ENCODE measurements at regions not wholly inside any gene's neighbourhood (a gene's known extent, or its start where the extent isn't known, plus 50 kb on each side); places are given as distances from the start of the nearest gene placed in this dataset.

DNA sequence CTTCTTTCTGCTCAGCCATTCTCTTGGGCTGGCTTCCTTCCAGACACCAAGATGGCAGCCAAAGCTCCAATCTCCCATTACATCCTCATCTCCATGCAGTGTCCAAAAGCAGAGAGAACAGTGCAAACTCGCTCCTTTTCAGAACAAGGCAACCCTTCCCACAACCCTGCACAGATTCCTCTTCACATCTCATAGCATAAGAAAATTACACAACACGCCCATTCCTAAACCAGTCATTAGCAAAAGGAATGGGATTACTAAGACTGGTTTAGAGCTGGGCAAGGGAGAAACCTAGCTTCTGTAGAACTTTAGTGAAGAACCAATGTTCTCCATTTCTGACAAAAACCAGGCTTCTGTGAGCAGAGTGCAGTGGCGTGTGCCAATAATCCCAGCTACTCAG is 51.5 kb upstream of the CTNNA1 start (continued):
- TF ChIP-seq, protein P1, sequence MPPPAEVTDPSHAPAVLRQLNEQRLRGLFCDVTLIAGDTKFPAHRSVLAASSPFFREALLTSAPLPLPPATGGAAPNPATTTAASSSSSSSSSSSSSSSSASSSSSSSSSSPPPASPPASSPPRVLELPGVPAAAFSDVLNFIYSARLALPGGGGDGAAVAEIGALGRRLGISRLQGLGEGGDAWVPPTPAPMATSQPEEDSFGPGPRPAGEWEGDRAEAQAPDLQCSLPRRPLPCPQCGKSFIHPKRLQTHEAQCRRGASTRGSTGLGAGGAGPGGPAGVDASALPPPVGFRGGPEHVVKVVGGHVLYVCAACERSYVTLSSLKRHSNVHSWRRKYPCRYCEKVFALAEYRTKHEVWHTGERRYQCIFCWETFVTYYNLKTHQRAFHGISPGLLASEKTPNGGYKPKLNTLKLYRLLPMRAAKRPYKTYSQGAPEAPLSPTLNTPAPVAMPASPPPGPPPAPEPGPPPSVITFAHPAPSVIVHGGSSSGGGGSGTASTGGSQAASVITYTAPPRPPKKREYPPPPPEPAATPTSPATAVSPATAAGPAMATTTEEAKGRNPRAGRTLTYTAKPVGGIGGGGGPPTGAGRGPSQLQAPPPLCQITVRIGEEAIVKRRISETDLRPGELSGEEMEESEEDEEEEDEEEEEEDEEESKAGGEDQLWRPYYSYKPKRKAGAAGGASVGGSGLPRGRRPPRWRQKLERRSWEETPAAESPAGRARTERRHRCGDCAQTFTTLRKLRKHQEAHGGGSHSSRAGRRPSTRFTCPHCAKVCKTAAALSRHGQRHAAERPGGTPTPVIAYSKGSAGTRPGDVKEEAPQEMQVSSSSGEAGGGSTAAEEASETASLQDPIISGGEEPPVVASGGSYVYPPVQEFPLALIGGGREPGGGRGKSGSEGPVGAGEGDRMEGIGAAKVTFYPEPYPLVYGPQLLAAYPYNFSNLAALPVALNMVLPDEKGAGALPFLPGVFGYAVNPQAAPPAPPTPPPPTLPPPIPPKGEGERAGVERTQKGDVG (CRISPR knock-in tag; IDR thresholded peaks at IDR 0.05), result no peak
- TF ChIP-seq YBX1 (IDR thresholded peaks at IDR 0.05) (no peak), CBFB (IDR thresholded peaks at IDR 0.05; ENCODE audit: low read depth) (no peak), ZNF217 (IDR thresholded peaks at IDR 0.05) (no peak), BRCA1 (IDR thresholded peaks at IDR 0.05; ENCODE audit: low read depth, low read length) (no peak), ZNF622 (IDR thresholded peaks at IDR 0.05) (no peak), SMC3 (IDR thresholded peaks at IDR 0.05; ENCODE audit: borderline replicate concordance, low read length) (no peak), PAX8 (IDR thresholded peaks at IDR 0.05) (no peak)

DNA sequence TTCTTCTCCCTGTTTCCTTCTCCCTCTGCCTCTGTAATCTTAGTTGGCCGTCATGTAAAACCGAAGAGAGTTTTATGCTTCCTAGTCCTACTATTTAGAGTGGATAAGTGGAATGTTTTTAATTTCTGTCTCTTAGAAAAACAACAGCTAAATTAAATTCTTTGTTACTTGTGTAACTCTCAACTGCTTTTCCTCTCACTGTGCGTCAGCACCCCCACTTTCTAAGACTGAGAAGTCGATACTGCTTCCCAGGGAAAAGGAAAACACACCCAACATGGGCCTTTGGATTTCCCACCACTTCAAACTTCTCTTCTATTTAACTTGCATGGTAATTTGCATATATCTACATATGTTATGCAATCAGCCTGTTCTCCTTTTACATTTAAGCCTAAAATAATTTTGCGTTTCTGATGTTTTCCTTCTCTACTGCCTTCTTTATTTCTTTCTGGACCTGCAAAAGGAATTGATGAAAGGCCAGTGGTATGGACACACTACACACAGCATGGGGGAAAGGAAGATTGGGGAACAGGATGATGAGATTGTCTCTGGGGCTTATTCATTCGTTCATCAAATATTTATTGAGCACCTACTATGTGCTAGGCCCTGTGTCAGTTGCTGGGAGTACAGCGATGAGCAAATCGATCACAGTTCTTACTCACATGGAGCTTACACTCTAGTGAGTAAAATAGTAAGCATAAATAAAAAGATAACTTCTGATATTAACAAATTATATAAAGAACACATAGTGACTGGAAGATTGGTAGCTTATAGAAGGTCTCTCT is 52.5 kb upstream of the CTNNA1 start:
- Histone ChIP-seq H3K9ac (ENCODE audit: control insufficient read depth, insufficient read depth, low read length) (no peak overlapping the region), H4K20me1 (ENCODE audit: control insufficient read depth, insufficient read depth) (no peaks in the 10 kb centered on the region), H3K36me3 (ENCODE audit: control insufficient read depth in 2 of 2, insufficient read depth in 2 of 2, low read length in 1 of 2) (no peaks in the 10 kb centered on the region), H3K4me2 (ENCODE audit: control insufficient read depth, insufficient read depth) (no peak overlapping the region), H3K4me1 (ENCODE audit: control insufficient read depth, insufficient read depth, low read length) (no peaks in the 10 kb centered on the region), H3K27me3 (replicated peaks in 1 of 2; ENCODE audit: control insufficient read depth in 2 of 2, insufficient read depth in 2 of 2, low read length in 1 of 2) (no peaks in the 10 kb centered on the region; a peak in 1 of 4 replicates), H3K79me2 (ENCODE audit: control insufficient read depth, insufficient read depth, low read length) (no peaks in the 10 kb centered on the region), H3K4me3 (no peak overlapping the region), H2AFZ (ENCODE audit: control insufficient read depth, low read depth, low read length) (no peak overlapping the region), H3K27ac (ENCODE audit: control insufficient read depth, insufficient read depth) (no peak overlapping the region), H3K9me3 (replicated peaks; ENCODE audit: control insufficient read depth, insufficient read depth, low read length) (no peaks in the 10 kb centered on the region)
- ATAC-seq (no peak), DNase-seq (ENCODE audit: low read depth, low spot score) (no peak), FAIRE-seq (no peak)
- POLR2A ChIA-PET, result no interaction called here
- in situ Hi-C loops (cut with MboI), result no loop called here
- RAD21 ChIA-PET (ENCODE audit: unreplicated experiment), result no interaction called here
- intact Hi-C loops (cut with micrococcal nuclease; ENCODE audit: unreplicated experiment), result no loop called here
- WGBS (ENCODE audit: insufficient coverage, insufficient replicate concordance, low lambda C conversion rate, missing lambda C conversion rate), result 66% methylated on average over 8 of the region's 8 CpGs
- no TSS peak for BruUV-seq (replicated peaks)
- CTCF ChIA-PET, result no interaction called here
- SMC1A ChIA-PET (ENCODE audit: uncharacterized antibody, unreplicated experiment), result interaction anchor here (2.1 kb wide), 1 partner anchor 121 kb away, joined by 7 read pairs; no protein-coding TSS in a partner anchor
- TF ChIP-seq CHD4 (IDR thresholded peaks at IDR 0.05), result no peak
- TF ChIP-seq, protein P2, sequence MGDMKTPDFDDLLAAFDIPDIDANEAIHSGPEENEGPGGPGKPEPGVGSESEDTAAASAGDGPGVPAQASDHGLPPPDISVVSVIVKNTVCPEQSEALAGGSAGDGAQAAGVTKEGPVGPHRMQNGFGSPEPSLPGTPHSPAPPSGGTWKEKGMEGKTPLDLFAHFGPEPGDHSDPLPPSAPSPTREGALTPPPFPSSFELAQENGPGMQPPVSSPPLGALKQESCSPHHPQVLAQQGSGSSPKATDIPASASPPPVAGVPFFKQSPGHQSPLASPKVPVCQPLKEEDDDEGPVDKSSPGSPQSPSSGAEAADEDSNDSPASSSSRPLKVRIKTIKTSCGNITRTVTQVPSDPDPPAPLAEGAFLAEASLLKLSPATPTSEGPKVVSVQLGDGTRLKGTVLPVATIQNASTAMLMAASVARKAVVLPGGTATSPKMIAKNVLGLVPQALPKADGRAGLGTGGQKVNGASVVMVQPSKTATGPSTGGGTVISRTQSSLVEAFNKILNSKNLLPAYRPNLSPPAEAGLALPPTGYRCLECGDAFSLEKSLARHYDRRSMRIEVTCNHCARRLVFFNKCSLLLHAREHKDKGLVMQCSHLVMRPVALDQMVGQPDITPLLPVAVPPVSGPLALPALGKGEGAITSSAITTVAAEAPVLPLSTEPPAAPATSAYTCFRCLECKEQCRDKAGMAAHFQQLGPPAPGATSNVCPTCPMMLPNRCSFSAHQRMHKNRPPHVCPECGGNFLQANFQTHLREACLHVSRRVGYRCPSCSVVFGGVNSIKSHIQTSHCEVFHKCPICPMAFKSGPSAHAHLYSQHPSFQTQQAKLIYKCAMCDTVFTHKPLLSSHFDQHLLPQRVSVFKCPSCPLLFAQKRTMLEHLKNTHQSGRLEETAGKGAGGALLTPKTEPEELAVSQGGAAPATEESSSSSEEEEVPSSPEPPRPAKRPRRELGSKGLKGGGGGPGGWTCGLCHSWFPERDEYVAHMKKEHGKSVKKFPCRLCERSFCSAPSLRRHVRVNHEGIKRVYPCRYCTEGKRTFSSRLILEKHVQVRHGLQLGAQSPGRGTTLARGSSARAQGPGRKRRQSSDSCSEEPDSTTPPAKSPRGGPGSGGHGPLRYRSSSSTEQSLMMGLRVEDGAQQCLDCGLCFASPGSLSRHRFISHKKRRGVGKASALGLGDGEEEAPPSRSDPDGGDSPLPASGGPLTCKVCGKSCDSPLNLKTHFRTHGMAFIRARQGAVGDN (IDR thresholded peaks at IDR 0.05), result no peak
- no peak for TF ChIP-seq MTA2 (IDR thresholded peaks at IDR 0.05; ENCODE audit: low read depth)
- TF ChIP-seq, protein P3, sequence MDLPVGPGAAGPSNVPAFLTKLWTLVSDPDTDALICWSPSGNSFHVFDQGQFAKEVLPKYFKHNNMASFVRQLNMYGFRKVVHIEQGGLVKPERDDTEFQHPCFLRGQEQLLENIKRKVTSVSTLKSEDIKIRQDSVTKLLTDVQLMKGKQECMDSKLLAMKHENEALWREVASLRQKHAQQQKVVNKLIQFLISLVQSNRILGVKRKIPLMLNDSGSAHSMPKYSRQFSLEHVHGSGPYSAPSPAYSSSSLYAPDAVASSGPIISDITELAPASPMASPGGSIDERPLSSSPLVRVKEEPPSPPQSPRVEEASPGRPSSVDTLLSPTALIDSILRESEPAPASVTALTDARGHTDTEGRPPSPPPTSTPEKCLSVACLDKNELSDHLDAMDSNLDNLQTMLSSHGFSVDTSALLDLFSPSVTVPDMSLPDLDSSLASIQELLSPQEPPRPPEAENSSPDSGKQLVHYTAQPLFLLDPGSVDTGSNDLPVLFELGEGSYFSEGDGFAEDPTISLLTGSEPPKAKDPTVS (IDR thresholded peaks at IDR 0.05; ENCODE audit: low read depth, low read length), result no peak
- TF ChIP-seq, protein P4, sequence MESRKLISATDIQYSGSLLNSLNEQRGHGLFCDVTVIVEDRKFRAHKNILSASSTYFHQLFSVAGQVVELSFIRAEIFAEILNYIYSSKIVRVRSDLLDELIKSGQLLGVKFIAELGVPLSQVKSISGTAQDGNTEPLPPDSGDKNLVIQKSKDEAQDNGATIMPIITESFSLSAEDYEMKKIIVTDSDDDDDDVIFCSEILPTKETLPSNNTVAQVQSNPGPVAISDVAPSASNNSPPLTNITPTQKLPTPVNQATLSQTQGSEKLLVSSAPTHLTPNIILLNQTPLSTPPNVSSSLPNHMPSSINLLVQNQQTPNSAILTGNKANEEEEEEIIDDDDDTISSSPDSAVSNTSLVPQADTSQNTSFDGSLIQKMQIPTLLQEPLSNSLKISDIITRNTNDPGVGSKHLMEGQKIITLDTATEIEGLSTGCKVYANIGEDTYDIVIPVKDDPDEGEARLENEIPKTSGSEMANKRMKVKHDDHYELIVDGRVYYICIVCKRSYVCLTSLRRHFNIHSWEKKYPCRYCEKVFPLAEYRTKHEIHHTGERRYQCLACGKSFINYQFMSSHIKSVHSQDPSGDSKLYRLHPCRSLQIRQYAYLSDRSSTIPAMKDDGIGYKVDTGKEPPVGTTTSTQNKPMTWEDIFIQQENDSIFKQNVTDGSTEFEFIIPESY (IDR thresholded peaks at IDR 0.05), result no peak

Measured in GM12878 (cell line).